ENCODE measurements at regions not wholly inside any gene's neighbourhood (a gene's known extent, or its start where the extent isn't known, plus 50 kb on each side); places are given as distances from the start of the nearest gene placed in this dataset.

DNA sequence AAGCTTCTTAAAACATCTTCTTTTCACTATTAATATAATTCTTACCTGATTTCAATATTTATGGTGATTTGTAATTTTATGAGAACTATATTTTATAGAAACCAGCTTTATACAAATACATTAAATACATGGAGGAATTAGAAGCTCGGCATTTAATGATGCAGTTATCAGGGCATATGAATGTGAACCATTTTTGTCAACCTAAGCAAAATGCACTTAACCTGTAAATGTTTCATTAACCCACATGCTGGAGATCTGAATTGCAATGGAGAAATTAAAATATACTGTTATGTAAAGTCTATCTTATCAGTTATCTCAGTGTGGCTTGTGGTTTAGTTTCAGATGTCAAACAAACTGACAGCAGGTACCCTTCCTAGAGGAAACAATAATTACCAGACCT, 63.2 kb upstream of the CDH12 start:
- H3K27me3 ChIP-seq (ENCODE audit: control insufficient read depth in 2 of 2, insufficient read depth in 2 of 2, low read length in 2 of 2) = no peaks in the 10 kb centered on the region
- CTCF ChIA-PET = no interaction called here
- intact Hi-C loops (cut with micrococcal nuclease) (no loop called here), dilution Hi-C loops (cut with MboI; ENCODE audit: extremely low pct_ligation_motif_present, low sequenced_read_pairs) (no loop called here)
- no peak overlapping the region for H3K4me2 ChIP-seq (ENCODE audit: insufficient read depth, low read length)
- H3K9me3 ChIP-seq (replicated peaks; ENCODE audit: control insufficient read depth, insufficient read depth, low read length) = no peaks in the 10 kb centered on the region
- no peak for FAIRE-seq
- H2AFZ ChIP-seq (ENCODE audit: low read depth, low read length) = no peak overlapping the region
- no peaks in the 10 kb centered on the region for H3K4me1 ChIP-seq (ENCODE audit: control insufficient read depth, extremely low read depth, insufficient read depth, low read length)
- H3K4me3 ChIP-seq (replicated peaks in 1 of 3; ENCODE audit: insufficient read depth in 1 of 3, low read depth in 1 of 3, low read length in 3 of 3) = no peak overlapping the region
- no peak overlapping the region for H3K9ac ChIP-seq (replicated peaks; ENCODE audit: extremely low read depth, insufficient read depth, low read length)
- no TSS peak for BruUV-seq (replicated peaks)
- no peak overlapping the region for H3K27ac ChIP-seq (ENCODE audit: insufficient read depth, low read depth, low read length)
- TF ChIP-seq, protein P1, sequence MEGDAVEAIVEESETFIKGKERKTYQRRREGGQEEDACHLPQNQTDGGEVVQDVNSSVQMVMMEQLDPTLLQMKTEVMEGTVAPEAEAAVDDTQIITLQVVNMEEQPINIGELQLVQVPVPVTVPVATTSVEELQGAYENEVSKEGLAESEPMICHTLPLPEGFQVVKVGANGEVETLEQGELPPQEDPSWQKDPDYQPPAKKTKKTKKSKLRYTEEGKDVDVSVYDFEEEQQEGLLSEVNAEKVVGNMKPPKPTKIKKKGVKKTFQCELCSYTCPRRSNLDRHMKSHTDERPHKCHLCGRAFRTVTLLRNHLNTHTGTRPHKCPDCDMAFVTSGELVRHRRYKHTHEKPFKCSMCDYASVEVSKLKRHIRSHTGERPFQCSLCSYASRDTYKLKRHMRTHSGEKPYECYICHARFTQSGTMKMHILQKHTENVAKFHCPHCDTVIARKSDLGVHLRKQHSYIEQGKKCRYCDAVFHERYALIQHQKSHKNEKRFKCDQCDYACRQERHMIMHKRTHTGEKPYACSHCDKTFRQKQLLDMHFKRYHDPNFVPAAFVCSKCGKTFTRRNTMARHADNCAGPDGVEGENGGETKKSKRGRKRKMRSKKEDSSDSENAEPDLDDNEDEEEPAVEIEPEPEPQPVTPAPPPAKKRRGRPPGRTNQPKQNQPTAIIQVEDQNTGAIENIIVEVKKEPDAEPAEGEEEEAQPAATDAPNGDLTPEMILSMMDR (IDR thresholded peaks at IDR 0.05; ENCODE audit: extremely low read depth in 1 of 2, insufficient read depth in 1 of 2, low read depth in 1 of 2, low read length in 2 of 2) = no peak
- TF ChIP-seq GATA2 (IDR thresholded peaks at IDR 0.05; ENCODE audit: insufficient read depth, insufficient read length, low read depth, low read length) (no peak), EZH2 (IDR thresholded peaks at IDR 0.05; ENCODE audit: borderline replicate concordance, low read depth, low read length, severe bottlenecking) (no peak), POLR2AphosphoS5 (IDR thresholded peaks at IDR 0.05; ENCODE audit: insufficient read depth, low read depth, low read length) (no peak), MYC (IDR thresholded peaks at IDR 0.05; ENCODE audit: low read depth, low read length) (no peak), JUN (IDR thresholded peaks at IDR 0.05; ENCODE audit: borderline replicate concordance, insufficient read depth, insufficient read length, low read depth) (no peak), FOS (IDR thresholded peaks at IDR 0.05; ENCODE audit: borderline replicate concordance, insufficient read depth, low read length) (no peak), POLR2A (IDR thresholded peaks at IDR 0.05; ENCODE audit: low read depth, low read length) (no peak)
- TF ChIP-seq, protein P2, sequence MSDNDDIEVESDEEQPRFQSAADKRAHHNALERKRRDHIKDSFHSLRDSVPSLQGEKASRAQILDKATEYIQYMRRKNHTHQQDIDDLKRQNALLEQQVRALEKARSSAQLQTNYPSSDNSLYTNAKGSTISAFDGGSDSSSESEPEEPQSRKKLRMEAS (IDR thresholded peaks at IDR 0.05; ENCODE audit: insufficient read depth, insufficient read length) = no peak
- POLR2A ChIA-PET = no interaction called here
- no peaks in the 10 kb centered on the region for H3K9me1 ChIP-seq (replicated peaks; ENCODE audit: control insufficient read depth, extremely low read depth, insufficient read depth, low read length)
- H4K20me1 ChIP-seq (replicated peaks; ENCODE audit: control insufficient read depth, extremely low read depth, insufficient read depth, low read length) = no peaks in the 10 kb centered on the region
- H3K79me2 ChIP-seq (ENCODE audit: control insufficient read depth, insufficient read depth, low read length) = no peaks in the 10 kb centered on the region
- no peaks in the 10 kb centered on the region for H3K36me3 ChIP-seq (ENCODE audit: control insufficient read depth in 2 of 2, extremely low read depth in 1 of 2, insufficient read depth in 2 of 2, low read length in 2 of 2)
- no peak for DNase-seq (ENCODE audit: low read depth, low spot score)
